Upper lobe of left lung (tissue), 4 donors: ENCODE measurements at regions not wholly inside any gene's neighbourhood (a gene's known extent, or its start where the extent isn't known, plus 50 kb on each side); places are given as distances from the start of the nearest gene placed in this dataset.

ENCODE experiments used
- EP300 ChIP-seq, 4 donors: sonication (generic); formaldehyde crosslinking; IDR thresholded peaks; one replicate each; pipeline ENCODE4 v1.5.1; 2017; ENCODE audit warnings: antibody characterized with exemption in 4 of 4, control low read depth in 2 of 4
- POLR2A ChIP-seq, 4 donors: fragments of 450-650 bp; IDR thresholded peaks; one replicate each; pipeline ENCODE4 v1.5.1; 2016 to 2017; ENCODE audit warnings: antibody characterized with exemption in 4 of 4, mild to moderate bottlenecking in 2 of 4
- POLR2AphosphoS5 ChIP-seq, 2 donors: sonication (generic); formaldehyde crosslinking; IDR thresholded peaks; one replicate each; pipeline ENCODE4 v1.5.1; 2017; ENCODE audit warnings: antibody characterized with exemption in 2 of 2
- TF ChIP-seq, protein P1 (sequence below), 6 experiments: fragments of 450-650 bp in 4 of 6; fragments of 200-600 bp in 2 of 6; sonication (generic) in 2 of 6; IDR thresholded peaks; one replicate each; pipeline ENCODE4 v1.5.1; 2016 to 2019; ENCODE audit warnings: antibody characterized with exemption in 6 of 6

DNA sequence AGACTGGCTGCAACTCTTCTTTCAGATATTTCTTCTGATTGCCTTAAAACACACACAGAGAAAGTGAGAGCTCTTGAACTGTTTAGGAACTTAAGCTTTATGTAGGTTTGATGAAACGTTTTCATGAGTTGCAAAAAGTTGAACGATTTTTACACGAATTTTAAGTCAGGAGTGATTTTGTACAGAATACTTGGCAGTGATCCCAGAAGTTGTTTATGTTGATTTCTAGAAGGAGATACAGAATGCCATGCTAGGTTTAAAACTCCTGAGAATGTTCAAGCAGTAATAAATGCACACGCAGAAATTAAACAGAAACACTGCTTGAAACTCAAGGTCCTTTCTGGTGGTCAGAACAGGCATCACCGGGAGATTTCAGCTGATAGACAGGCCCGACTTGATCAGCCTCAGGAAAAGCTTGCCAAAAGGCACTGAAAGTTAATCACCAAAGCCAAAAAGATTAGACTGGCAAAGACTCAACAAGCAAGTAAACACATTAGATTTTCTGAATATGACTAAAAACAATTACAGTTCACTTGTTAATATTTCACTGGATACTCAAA is 123.1 kb downstream of the SOCS6 start:
- TF ChIP-seq EP300 (IDR thresholded peaks at IDR 0.05) (no peak), POLR2A (IDR thresholded peaks at IDR 0.05) (no peak), POLR2AphosphoS5 (IDR thresholded peaks at IDR 0.05) (no peak)
- TF ChIP-seq, protein P1, sequence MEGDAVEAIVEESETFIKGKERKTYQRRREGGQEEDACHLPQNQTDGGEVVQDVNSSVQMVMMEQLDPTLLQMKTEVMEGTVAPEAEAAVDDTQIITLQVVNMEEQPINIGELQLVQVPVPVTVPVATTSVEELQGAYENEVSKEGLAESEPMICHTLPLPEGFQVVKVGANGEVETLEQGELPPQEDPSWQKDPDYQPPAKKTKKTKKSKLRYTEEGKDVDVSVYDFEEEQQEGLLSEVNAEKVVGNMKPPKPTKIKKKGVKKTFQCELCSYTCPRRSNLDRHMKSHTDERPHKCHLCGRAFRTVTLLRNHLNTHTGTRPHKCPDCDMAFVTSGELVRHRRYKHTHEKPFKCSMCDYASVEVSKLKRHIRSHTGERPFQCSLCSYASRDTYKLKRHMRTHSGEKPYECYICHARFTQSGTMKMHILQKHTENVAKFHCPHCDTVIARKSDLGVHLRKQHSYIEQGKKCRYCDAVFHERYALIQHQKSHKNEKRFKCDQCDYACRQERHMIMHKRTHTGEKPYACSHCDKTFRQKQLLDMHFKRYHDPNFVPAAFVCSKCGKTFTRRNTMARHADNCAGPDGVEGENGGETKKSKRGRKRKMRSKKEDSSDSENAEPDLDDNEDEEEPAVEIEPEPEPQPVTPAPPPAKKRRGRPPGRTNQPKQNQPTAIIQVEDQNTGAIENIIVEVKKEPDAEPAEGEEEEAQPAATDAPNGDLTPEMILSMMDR (IDR thresholded peaks at IDR 0.05), result no peak
